ENCODE measurements at regions not wholly inside any gene's neighbourhood (a gene's known extent, or its start where the extent isn't known, plus 50 kb on each side); places are given as distances from the start of the nearest gene placed in this dataset.

DNA sequence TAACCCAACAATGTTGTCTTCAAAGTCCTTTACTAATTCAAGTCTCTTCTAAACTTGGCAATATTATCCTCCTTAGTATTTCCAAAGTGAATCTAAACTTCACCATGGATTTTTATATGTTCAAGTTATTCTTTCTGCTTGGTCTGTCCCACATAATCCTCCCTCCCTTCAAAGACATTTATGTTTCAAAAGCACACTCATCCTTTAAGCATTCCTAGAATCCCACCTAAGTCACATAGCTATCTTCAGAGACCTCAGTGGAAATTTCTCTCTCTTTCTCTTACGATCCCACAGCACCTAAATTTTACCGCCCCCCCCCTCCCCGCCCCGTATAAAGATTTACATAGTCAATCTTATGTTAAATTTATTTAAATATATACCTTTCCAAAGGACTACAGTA is 314.9 kb upstream of the GRIA3 start:
- H3K27ac Mint-ChIP-seq (ENCODE audit: unreplicated experiment) = no peak overlapping the region
- no peaks in the 10 kb centered on the region for H3K27me3 Mint-ChIP-seq (ENCODE audit: low read depth)
- no peaks in the 10 kb centered on the region for H3K36me3 Mint-ChIP-seq (ENCODE audit: low read depth)
- H3K9me3 Mint-ChIP-seq = peaks cover 4% of the 10 kb centered on the region
- no peak overlapping the region for H3K4me3 Mint-ChIP-seq
- H3K4me1 Mint-ChIP-seq = no peaks in the 10 kb centered on the region
- TF ChIP-seq CTCF (conservative IDR thresholded peaks at IDR 0.05) = no peak
- DNase-seq (ENCODE audit: low read depth, low spot score) = no peak

DNA sequence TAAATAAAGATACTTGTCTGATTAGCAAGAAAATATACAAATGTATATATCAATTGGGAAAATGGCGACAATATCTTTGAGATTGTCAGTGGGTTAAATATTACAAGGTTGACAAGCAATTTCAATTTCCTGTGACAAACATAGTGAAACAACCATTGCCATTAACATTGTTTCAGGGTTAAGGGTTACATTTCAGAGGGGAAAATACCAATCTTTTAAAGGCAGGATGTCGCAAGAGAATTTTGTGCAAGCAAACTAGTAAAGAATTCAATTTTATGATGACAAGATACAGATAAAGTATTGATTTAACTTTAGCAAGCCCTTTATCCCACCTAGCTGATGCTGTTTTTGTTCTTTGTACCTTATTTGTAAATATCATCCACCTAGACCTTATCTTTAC is 305.8 kb upstream of the GRIA3 start:
- no peak for DNase-seq (ENCODE audit: low read depth, low spot score)
- Mint-ChIP-seq H3K27me3 (ENCODE audit: low read depth) (no peaks in the 10 kb centered on the region), H3K4me1 (no peaks in the 10 kb centered on the region), H3K4me3 (no peak overlapping the region), H3K36me3 (ENCODE audit: low read depth) (no peaks in the 10 kb centered on the region), H3K27ac (ENCODE audit: unreplicated experiment) (no peak overlapping the region), H3K9me3 (peaks cover 9% of the 10 kb centered on the region)
- no peak for TF ChIP-seq CTCF (conservative IDR thresholded peaks at IDR 0.05)

DNA sequence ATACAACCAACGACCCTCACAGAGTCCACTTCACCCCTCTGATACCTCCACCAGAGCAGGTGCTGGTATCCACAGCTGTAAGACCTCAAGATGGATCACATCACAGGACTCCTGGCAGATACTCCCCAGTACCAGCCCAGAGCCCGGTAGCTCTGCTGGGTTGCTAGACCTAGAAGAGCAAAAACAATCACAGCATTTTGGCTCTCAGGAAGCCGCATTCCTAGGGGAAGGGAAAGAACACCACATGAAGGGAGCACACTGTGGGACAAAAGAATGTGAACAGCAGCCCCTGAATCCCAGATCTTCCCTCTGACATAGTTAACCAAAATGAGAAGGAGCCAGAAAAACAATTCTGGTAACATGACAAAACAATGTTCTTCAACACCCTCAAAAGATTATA is 303.1 kb upstream of the GRIA3 start:
- Mint-ChIP-seq H3K27me3 (ENCODE audit: low read depth) (no peaks in the 10 kb centered on the region), H3K4me1 (no peaks in the 10 kb centered on the region), H3K36me3 (ENCODE audit: low read depth) (no peaks in the 10 kb centered on the region), H3K9me3 (peaks cover 24% of the 10 kb centered on the region), H3K4me3 (no peak overlapping the region), H3K27ac (ENCODE audit: unreplicated experiment) (no peak overlapping the region)
- TF ChIP-seq CTCF (conservative IDR thresholded peaks at IDR 0.05) = no peak
- no peak for DNase-seq (ENCODE audit: low read depth, low spot score)

DNA sequence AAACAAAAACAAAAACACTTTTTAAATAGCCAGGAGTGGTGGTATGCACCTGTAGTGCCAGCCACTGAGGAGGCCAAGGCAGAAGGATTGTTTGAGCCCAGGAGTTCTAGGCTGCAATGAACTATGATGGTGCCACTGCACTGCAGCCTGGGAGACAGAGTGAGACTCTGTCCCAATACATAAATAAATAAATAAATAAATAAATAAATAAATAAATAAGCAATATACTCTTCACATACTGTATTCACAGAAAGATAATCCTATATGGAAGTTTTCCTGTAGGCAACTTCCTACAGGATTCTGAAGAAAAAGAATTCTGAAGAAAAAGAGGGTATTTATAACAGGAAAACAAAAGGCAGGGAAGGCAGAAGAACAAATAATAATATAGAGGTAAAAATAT is 293.3 kb upstream of the GRIA3 start:
- Mint-ChIP-seq H3K36me3 (ENCODE audit: low read depth) (no peaks in the 10 kb centered on the region), H3K4me1 (no peaks in the 10 kb centered on the region), H3K9me3 (peaks cover 10% of the 10 kb centered on the region), H3K27ac (ENCODE audit: unreplicated experiment) (no peak overlapping the region), H3K27me3 (ENCODE audit: low read depth) (no peaks in the 10 kb centered on the region), H3K4me3 (no peak overlapping the region)
- no peak for TF ChIP-seq CTCF (conservative IDR thresholded peaks at IDR 0.05)
- DNase-seq (ENCODE audit: low read depth, low spot score) = no peak

GRCh38 chrX:122906726-122907125 is 277.4 kb upstream of the GRIA3 start:
- H3K36me3 Mint-ChIP-seq (ENCODE audit: low read depth) = no peaks in the 10 kb centered on the region
- no peak for TF ChIP-seq CTCF (conservative IDR thresholded peaks at IDR 0.05)

GRCh38 chrX:122907375-122907774 is 276.7 kb upstream of the GRIA3 start:
- Mint-ChIP-seq H3K4me3 (no peak overlapping the region), H3K27ac (ENCODE audit: unreplicated experiment) (no peak overlapping the region), H3K36me3 (ENCODE audit: low read depth) (no peaks in the 10 kb centered on the region), H3K27me3 (ENCODE audit: low read depth) (no peaks in the 10 kb centered on the region), H3K4me1 (no peaks in the 10 kb centered on the region), H3K9me3 (peaks cover 18% of the 10 kb centered on the region)
- no peak for DNase-seq (ENCODE audit: low read depth, low spot score)
- no peak for TF ChIP-seq CTCF (conservative IDR thresholded peaks at IDR 0.05)

More at GRCh38 chrX:122906726-122907125, 277.4 kb upstream of the GRIA3 start:
- Mint-ChIP-seq H3K9me3 (peaks cover 21% of the 10 kb centered on the region), H3K27ac (ENCODE audit: unreplicated experiment) (no peak overlapping the region), H3K4me1 (no peaks in the 10 kb centered on the region), H3K4me3 (no peak overlapping the region), H3K27me3 (ENCODE audit: low read depth) (no peaks in the 10 kb centered on the region)
- DNase-seq (ENCODE audit: low read depth, low spot score) = no peak

Data from neural crest cell (in vitro differentiated cells).